Kidney epithelial cell (primary cell): ENCODE measurements at regions not wholly inside any gene's neighbourhood (a gene's known extent, or its start where the extent isn't known, plus 50 kb on each side); places are given as distances from the start of the nearest gene placed in this dataset.

Source experiments
- DNase-seq: peaks from one replicate; pipeline ENCODE4 v3.0.0-alpha.2; 2010; ENCODE audit warnings: low read depth
- H3K27me3 ChIP-seq: 2 replicates; pipeline ENCODE4 v1.6.0; 2011; ENCODE audit warnings: low read length; ENCODE audit not compliant: control insufficient read depth, insufficient read depth
- H3K36me3 ChIP-seq: 2 replicates; pipeline ENCODE4 v1.5.1; 2011; ENCODE audit warnings: low read length; ENCODE audit not compliant: control insufficient read depth, insufficient read depth
- H3K4me3 ChIP-seq: 2 replicates; pipeline ENCODE4 v1.5.1; 2011; ENCODE audit warnings: low read depth, mild to moderate bottlenecking, control low read depth, low read length
- CTCF ChIP-seq: IDR thresholded peaks from 2 replicates; pipeline ENCODE4 v1.5.1; 2011; ENCODE audit warnings: mild to moderate bottlenecking, moderate library complexity, low read length, control low read depth, inconsistent platforms; ENCODE audit not compliant: insufficient read depth, poor library complexity, severe bottlenecking

DNA sequence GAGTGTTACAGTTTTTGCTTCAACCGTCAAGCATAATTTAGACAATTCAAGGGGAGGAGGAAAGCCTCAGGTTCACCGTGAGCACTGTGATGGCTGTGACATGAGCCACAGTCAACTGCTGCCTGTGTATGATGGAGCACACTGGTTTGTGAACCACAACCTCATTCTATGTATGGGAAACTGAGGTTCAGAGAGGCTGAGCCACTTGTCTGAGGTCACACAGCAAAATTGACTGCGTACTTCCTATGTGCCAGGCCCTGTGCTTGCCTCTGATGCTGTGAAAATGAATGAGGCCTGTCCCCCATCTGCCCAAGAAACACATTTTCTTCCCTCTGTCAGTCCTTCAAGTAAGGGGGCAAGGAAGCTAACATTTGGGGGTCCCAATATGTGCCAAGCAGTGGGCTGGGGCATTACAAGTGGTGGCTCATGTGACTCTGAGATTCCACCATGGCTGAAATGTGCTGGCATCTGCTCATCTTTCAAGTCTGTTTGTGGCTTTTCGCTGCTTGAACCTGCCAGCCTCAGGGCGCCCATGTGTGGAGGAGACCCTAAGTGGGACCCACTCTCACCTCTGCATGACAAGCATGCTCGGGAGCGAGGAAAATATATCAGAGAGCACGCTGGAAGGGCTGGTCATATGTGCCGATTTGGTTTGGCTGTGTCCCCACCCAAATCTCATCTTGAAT is 79.7 kb downstream of the ADRA2C start:
- no peak for TF ChIP-seq CTCF
- Histone ChIP-seq H3K27me3 (no peaks in the 10 kb centered on the region), H3K36me3 (no peaks in the 10 kb centered on the region), H3K4me3 (no peak overlapping the region)
- no peak for DNase-seq

DNA sequence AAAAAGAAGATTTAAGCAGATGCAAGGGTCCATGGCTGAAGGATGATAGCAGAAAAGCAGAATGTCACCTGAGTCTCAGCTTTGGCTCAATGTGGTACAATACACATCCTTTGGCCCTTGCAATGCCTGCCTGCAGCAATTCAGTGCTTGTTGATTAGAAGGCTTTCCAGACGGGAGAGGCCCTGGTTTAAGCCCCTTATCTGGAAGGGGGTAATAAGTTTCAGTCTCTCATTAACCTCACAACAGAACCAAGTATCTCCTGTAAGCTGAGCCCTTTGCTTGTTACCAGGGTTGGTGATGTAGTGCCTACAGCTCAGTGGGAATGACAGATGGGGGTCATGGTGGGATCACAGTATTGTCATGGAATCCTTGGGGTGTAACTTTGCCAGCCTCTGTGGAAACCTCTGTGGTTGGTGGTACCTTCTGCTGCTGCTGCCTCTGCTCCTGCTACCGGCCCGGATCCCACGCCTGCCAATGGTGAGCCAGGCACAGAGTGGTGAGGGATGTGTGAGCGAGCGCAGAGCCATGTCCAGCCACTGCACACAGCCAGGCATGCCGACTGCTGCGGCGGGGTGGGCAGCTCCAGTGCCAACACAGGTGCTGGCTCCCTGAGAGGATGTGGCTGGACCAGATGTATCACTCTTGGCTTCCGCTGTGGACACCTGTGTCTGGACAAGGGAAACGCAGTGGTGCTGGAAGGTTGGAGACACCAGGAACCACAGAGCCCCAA is 81.2 kb downstream of the ADRA2C start:
- Histone ChIP-seq H3K36me3 (no peaks in the 10 kb centered on the region), H3K27me3 (no peaks in the 10 kb centered on the region), H3K4me3 (no peak overlapping the region)
- no peak for TF ChIP-seq CTCF
- DNase-seq = no peak

DNA sequence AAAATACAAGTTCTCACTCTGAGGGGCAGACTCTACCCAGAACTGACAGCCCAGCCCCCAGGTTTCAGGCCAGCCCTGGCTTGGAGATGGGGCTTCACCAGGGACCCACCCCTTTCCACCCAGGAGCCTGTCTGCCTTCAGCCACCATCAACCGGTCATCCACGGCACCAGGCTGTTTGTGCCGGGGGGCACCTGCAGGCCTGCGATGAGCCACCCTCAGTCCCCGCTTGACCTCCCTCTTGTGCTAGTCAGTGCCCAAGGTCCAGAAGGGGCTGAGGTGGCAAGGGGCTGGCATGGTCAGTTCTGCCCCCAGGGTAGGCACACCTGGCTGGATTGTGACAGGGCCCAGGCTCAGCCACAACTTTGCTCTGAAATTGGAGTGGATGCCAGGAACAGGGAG is 82.1 kb downstream of the ADRA2C start:
- no peaks in the 10 kb centered on the region for H3K36me3 ChIP-seq
- DNase-seq = no peak
- no peak for TF ChIP-seq CTCF
- H3K4me3 ChIP-seq = no peak overlapping the region
- no peaks in the 10 kb centered on the region for H3K27me3 ChIP-seq

DNA sequence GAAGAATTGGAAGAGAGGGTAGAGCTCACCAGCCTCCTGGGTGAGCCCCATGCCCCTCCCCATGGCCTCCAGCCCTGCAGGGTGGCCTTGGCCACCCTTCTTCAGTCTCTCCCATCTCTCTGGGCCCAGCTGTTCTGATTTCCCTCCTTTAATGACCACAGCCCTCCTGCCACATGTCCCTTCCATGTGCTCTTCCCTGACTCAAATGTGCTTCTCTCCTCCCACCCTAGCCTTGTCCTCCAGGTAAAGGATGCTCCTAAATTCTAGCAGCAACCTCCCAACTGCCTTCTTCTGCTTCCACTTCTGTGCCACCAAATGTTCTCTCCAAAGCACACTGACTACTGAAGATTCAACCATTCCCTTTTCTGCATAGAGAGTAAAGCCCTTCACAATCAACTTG is 83.0 kb downstream of the ADRA2C start:
- DNase-seq = no peak
- H3K27me3 ChIP-seq = no peaks in the 10 kb centered on the region
- no peak overlapping the region for H3K4me3 ChIP-seq
- H3K36me3 ChIP-seq = no peaks in the 10 kb centered on the region
- no peak for TF ChIP-seq CTCF

GRCh38 chr4:3850128-3850527 is 83.9 kb downstream of the ADRA2C start:
- TF ChIP-seq CTCF = no peak
- Histone ChIP-seq H3K4me3 (no peak overlapping the region), H3K36me3 (no peaks in the 10 kb centered on the region), H3K27me3 (no peaks in the 10 kb centered on the region)
- no peak for DNase-seq
